H9 (cell line): ENCODE measurements at regions not wholly inside any gene's neighbourhood (a gene's known extent, or its start where the extent isn't known, plus 50 kb on each side); places are given as distances from the start of the nearest gene placed in this dataset.

Experiments used
- DNase-seq: peaks from one replicate; pipeline ENCODE4 v3.0.0-alpha.2; 2017
- H2AFZ ChIP-seq: one replicate; pipeline ENCODE4 v1.6.1; 2013; ENCODE audit warnings: mild to moderate bottlenecking, low read length, control low read depth, moderate library complexity
- H2AK5ac ChIP-seq: 2 replicates; pipeline ENCODE4 v1.6.1; 2013; ENCODE audit warnings: low read length, control low read depth, mixed read lengths; ENCODE audit not compliant: insufficient read length
- H2BK120ac ChIP-seq: one replicate; pipeline ENCODE4 v1.6.1; 2013; ENCODE audit warnings: low read depth, mild to moderate bottlenecking, low read length, control low read depth, inconsistent platforms; ENCODE audit not compliant: poor library complexity, severe bottlenecking
- H2BK12ac ChIP-seq: 2 replicates; pipeline ENCODE4 v1.6.1; 2013; ENCODE audit warnings: low read length, control low read depth, mixed read lengths, low read depth; ENCODE audit not compliant: insufficient read length
- H2BK15ac ChIP-seq: 2 replicates; pipeline ENCODE4 v1.6.1; 2013; ENCODE audit warnings: low read depth, low read length, control low read depth
- H2BK20ac ChIP-seq: one replicate; pipeline ENCODE4 v1.6.1; 2013; ENCODE audit warnings: low read depth, mild to moderate bottlenecking, low read length, control low read depth, inconsistent platforms; ENCODE audit not compliant: poor library complexity, severe bottlenecking
- H2BK5ac ChIP-seq: 2 replicates; pipeline ENCODE4 v1.6.1; 2013; ENCODE audit warnings: low read length, control low read depth, mixed read lengths; ENCODE audit not compliant: insufficient read length
- H3K14ac ChIP-seq: 2 replicates; pipeline ENCODE4 v1.6.1; 2013; ENCODE audit warnings: low read length, control low read depth; ENCODE audit not compliant: insufficient read depth
- H3K18ac ChIP-seq: 2 replicates; pipeline ENCODE4 v1.6.1; 2013; ENCODE audit warnings: low read depth, mild to moderate bottlenecking, mixed read lengths, low read length, control low read depth; ENCODE audit not compliant: insufficient read length
- H3K23ac ChIP-seq: 2 replicates; pipeline ENCODE4 v1.6.1; 2013; ENCODE audit warnings: low read length, control low read depth, mixed read lengths, low read depth; ENCODE audit not compliant: insufficient read length
- H3K23me2 ChIP-seq: 2 replicates; pipeline ENCODE4 v1.6.1; 2013; ENCODE audit warnings: low read depth, mild to moderate bottlenecking, mixed read lengths, low read length, control low read depth; ENCODE audit not compliant: insufficient read length, poor library complexity, severe bottlenecking
- H3K27ac ChIP-seq: 2 replicates; pipeline ENCODE4 v1.5.1; 2013; ENCODE audit warnings: low read length, control low read depth, mixed read lengths, low read depth; ENCODE audit not compliant: insufficient read length
- H3K27me3 ChIP-seq: 2 replicates; pipeline ENCODE4 v1.6.1; 2013; ENCODE audit warnings: low read length, control low read depth, inconsistent platforms; ENCODE audit not compliant: insufficient read depth
- H3K4ac ChIP-seq: 2 replicates; pipeline ENCODE4 v1.6.1; 2013; ENCODE audit warnings: low read depth, mild to moderate bottlenecking, control low read depth, inconsistent platforms, low read length, moderate library complexity
- H3K4me1 ChIP-seq: 2 replicates; pipeline ENCODE4 v1.6.1; 2013; ENCODE audit warnings: low read length, control low read depth, inconsistent platforms; ENCODE audit not compliant: insufficient read depth
- H3K4me2 ChIP-seq: 2 replicates; pipeline ENCODE4 v1.6.1; 2013; ENCODE audit warnings: low read length, control low read depth, mixed read lengths; ENCODE audit not compliant: insufficient read length, insufficient read depth
- H3K56ac ChIP-seq: 2 replicates; pipeline ENCODE4 v1.6.1; 2013; ENCODE audit warnings: low read depth, mild to moderate bottlenecking, mixed read lengths, low read length, control low read depth; ENCODE audit not compliant: insufficient read length
- H3K79me1 ChIP-seq: 2 replicates; pipeline ENCODE4 v1.6.1; 2013; ENCODE audit warnings: low read depth, mild to moderate bottlenecking, moderate library complexity, low read length, control low read depth, inconsistent platforms; ENCODE audit not compliant: insufficient read depth, poor library complexity, severe bottlenecking
- H3K79me2 ChIP-seq: 2 replicates; pipeline ENCODE4 v1.6.1; 2013; ENCODE audit warnings: low read length, control low read depth, inconsistent platforms; ENCODE audit not compliant: insufficient read depth
- H3K9ac ChIP-seq: 2 replicates; pipeline ENCODE4 v1.6.1; 2013; ENCODE audit warnings: low read length, control low read depth, mixed read lengths; ENCODE audit not compliant: insufficient read length; ENCODE audit errors: extremely low read depth
- H3K9me3 ChIP-seq: one replicate; pipeline ENCODE4 v1.6.1; 2013; ENCODE audit warnings: low read depth, low read length, inconsistent platforms; ENCODE audit not compliant: control insufficient read depth
- H3T11ph ChIP-seq: one replicate; pipeline ENCODE4 v1.6.1; 2013; ENCODE audit warnings: mild to moderate bottlenecking, low read length, control low read depth, inconsistent platforms
- H4K20me1 ChIP-seq: one replicate; pipeline ENCODE4 v1.6.1; 2013; ENCODE audit not compliant: control insufficient read depth, insufficient read length, insufficient read depth
- H4K5ac ChIP-seq: 2 replicates; pipeline ENCODE4 v1.6.1; 2013; ENCODE audit warnings: low read depth, mild to moderate bottlenecking, mixed read lengths, low read length, control low read depth; ENCODE audit not compliant: insufficient read length
- H4K8ac ChIP-seq: replicated peaks from 2 replicates; pipeline ENCODE4 v1.6.1; 2013; ENCODE audit warnings: low read length, control low read depth, mixed read lengths, low read depth; ENCODE audit not compliant: insufficient read length
- H4K91ac ChIP-seq: 2 replicates; pipeline ENCODE4 v1.6.1; 2013; ENCODE audit warnings: low read depth, mild to moderate bottlenecking, moderate library complexity, mixed read lengths, low read length, control low read depth; ENCODE audit not compliant: insufficient read length
- H3K27ac Mint-ChIP-seq, 3 experiments: 2 replicates in 2 of 3; 3 replicates in 1 of 3; pipeline ENCODE4 v1.8.0; 2020 to 2021; ENCODE audit warnings: mixed read lengths in 3 of 3, mild to moderate bottlenecking in 1 of 3, moderate library complexity in 1 of 3
- H3K27me3 Mint-ChIP-seq: 2 replicates; pipeline ENCODE4 v1.8.0; 2021; ENCODE audit warnings: low read depth, mild to moderate bottlenecking, moderate library complexity, mixed read lengths
- H3K36me3 Mint-ChIP-seq, 3 experiments: 2 replicates in 2 of 3; 3 replicates in 1 of 3; pipeline ENCODE4 v1.8.0; 2020 to 2021; ENCODE audit warnings: low read depth in 3 of 3, mixed read lengths in 3 of 3; ENCODE audit not compliant: insufficient read depth in 1 of 3
- H3K4me1 Mint-ChIP-seq, 2 experiments: 2 replicates each; pipeline ENCODE4 v1.8.0; 2020; ENCODE audit warnings: mixed read lengths in 2 of 2
- H3K4me3 Mint-ChIP-seq, 2 experiments: 2 replicates in 1 of 2; 3 replicates in 1 of 2; pipeline ENCODE4 v1.8.0; 2020 to 2021; ENCODE audit warnings: mild to moderate bottlenecking in 2 of 2, mixed read lengths in 2 of 2, moderate library complexity in 1 of 2
- H3K9me3 Mint-ChIP-seq, 2 experiments: 2 replicates in 1 of 2; 3 replicates in 1 of 2; pipeline ENCODE4 v1.8.0; 2020; ENCODE audit warnings: mild to moderate bottlenecking in 2 of 2, mixed read lengths in 2 of 2, moderate library complexity in 1 of 2
- CTCF ChIP-seq: fragments of 200-600 bp; sonication (generic); conservative IDR thresholded peaks from 3 replicates; pipeline ENCODE4 v1.8.0; 2021; ENCODE audit warnings: antibody characterized with exemption, mild to moderate bottlenecking

- Histone ChIP-seq H3K23me2 (no peaks in the 10 kb centered on the region), H2AK5ac (no peak overlapping the region), H3K27ac (no peak overlapping the region), H3K23ac (no peak overlapping the region), H3K9me3 (no peaks in the 10 kb centered on the region), H3K18ac (no peak overlapping the region), H3K14ac (no peak overlapping the region), H2BK20ac (no peak overlapping the region), H4K91ac (no peak overlapping the region), H2BK12ac (no peak overlapping the region), H3K56ac (no peak overlapping the region), H3K79me1 (no peaks in the 10 kb centered on the region), H3K79me2 (no peaks in the 10 kb centered on the region), H3T11ph (no peak overlapping the region), H3K4me2 (no peak overlapping the region), H3K4me1 (no peaks in the 10 kb centered on the region), H3K27me3 (no peaks in the 10 kb centered on the region), H4K8ac (no peak overlapping the region), H2BK15ac (no peak overlapping the region), H2BK5ac (no peak overlapping the region), H3K4ac (no peak overlapping the region), H2BK120ac (no peak overlapping the region), H3K9ac (no peak overlapping the region), H2AFZ (no peak overlapping the region), H4K5ac (no peak overlapping the region), H4K20me1 (no peaks in the 10 kb centered on the region)
- Mint-ChIP-seq H3K36me3 (peaks cover 2 to 8% (median 5%) of the 10 kb centered on the region in 3 experiments; a peak in 3 of 7 replicates), H3K4me3 (no peak overlapping the region), H3K27ac (no peak overlapping the region), H3K9me3 (peaks cover 10 to 13% of the 10 kb centered on the region in 2 experiments), H3K27me3 (peaks cover 1% of the 10 kb centered on the region; the same call in 1 of the 2 replicates), H3K4me1 (peaks cover 1 to 2% of the 10 kb centered on the region in 2 experiments; a peak in 2 of 4 replicates)
- no peak for DNase-seq
- TF ChIP-seq CTCF: no peak
These were observed 256.1 kb downstream of the TBX18 start for GRCh38 chr6:84508334-84508733.
